ENCODE measurements at regions not wholly inside any gene's neighbourhood (a gene's known extent, or its start where the extent isn't known, plus 50 kb on each side); places are given as distances from the start of the nearest gene placed in this dataset.

GRCh38 chr7:55309040-55309991 lies 55.8 kb upstream of the LANCL2 start:
- TF ChIP-seq, protein P1, sequence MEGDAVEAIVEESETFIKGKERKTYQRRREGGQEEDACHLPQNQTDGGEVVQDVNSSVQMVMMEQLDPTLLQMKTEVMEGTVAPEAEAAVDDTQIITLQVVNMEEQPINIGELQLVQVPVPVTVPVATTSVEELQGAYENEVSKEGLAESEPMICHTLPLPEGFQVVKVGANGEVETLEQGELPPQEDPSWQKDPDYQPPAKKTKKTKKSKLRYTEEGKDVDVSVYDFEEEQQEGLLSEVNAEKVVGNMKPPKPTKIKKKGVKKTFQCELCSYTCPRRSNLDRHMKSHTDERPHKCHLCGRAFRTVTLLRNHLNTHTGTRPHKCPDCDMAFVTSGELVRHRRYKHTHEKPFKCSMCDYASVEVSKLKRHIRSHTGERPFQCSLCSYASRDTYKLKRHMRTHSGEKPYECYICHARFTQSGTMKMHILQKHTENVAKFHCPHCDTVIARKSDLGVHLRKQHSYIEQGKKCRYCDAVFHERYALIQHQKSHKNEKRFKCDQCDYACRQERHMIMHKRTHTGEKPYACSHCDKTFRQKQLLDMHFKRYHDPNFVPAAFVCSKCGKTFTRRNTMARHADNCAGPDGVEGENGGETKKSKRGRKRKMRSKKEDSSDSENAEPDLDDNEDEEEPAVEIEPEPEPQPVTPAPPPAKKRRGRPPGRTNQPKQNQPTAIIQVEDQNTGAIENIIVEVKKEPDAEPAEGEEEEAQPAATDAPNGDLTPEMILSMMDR (IDR thresholded peaks at IDR 0.05; ENCODE audit: borderline replicate concordance, extremely low read depth, low read length, poor library complexity, severe bottlenecking) = no peak
- no peak for TF ChIP-seq EZH2 (IDR thresholded peaks at IDR 0.05; ENCODE audit: borderline replicate concordance, low read depth, low read length, severe bottlenecking)
